SK-N-SH (cell line): ENCODE measurements at regions not wholly inside any gene's neighbourhood (a gene's known extent, or its start where the extent isn't known, plus 50 kb on each side); places are given as distances from the start of the nearest gene placed in this dataset.

Experiments used
- CTCF ChIP-seq: fragments of 200-600 bp; sonication (generic); IDR thresholded peaks from 2 replicates; pipeline ENCODE4 v1.6.1; 2017; ENCODE audit warnings: antibody characterized with exemption, mild to moderate bottlenecking, moderate library complexity
- ELF1 ChIP-seq: IDR thresholded peaks from 2 replicates; pipeline ENCODE4 v1.4.0; 2012
- EP300 ChIP-seq, 2 experiments: IDR thresholded peaks; 2 replicates each; pipeline versions ENCODE4 v1.4.0 to v1.6.1; 2012; ENCODE audit warnings: borderline replicate concordance in 1 of 2, low read depth in 1 of 2, low read length in 1 of 2
- FOSL2 ChIP-seq: IDR thresholded peaks from 2 replicates; pipeline ENCODE4 v1.4.0; 2012; ENCODE audit warnings: low read depth, mild to moderate bottlenecking, moderate library complexity, borderline replicate concordance
- MXI1 ChIP-seq: IDR thresholded peaks from 2 replicates; pipeline ENCODE4 v1.6.1; 2012; ENCODE audit warnings: mild to moderate bottlenecking, low read depth, low read length, improper control_type of control experiment
- NFIC ChIP-seq: IDR thresholded peaks from 2 replicates; pipeline ENCODE4 v1.4.0; 2012; ENCODE audit warnings: borderline replicate concordance
- POLR2AphosphoS5 ChIP-seq: IDR thresholded peaks from 2 replicates; pipeline ENCODE4 v1.6.1; 2012; ENCODE audit warnings: low read depth, low read length
- RAD21 ChIP-seq: IDR thresholded peaks from 2 replicates; pipeline ENCODE4 v1.6.1; 2012; ENCODE audit warnings: mild to moderate bottlenecking, low read length
- RCOR1 ChIP-seq: fragments of 150-350 bp; IDR thresholded peaks from 2 replicates; pipeline ENCODE4 v1.6.1; 2017; ENCODE audit warnings: antibody characterized with exemption, low read length
- REST ChIP-seq: IDR thresholded peaks from 2 replicates; pipeline ENCODE4 v1.6.1; 2012; ENCODE audit warnings: mild to moderate bottlenecking, low read depth, low read length, moderate library complexity
- TCF12 ChIP-seq: IDR thresholded peaks from 2 replicates; pipeline ENCODE4 v1.4.0; 2012

GRCh38 chr5:167571824-167572223 is 719.6 kb upstream of the WWC1 start:
- no peak for TF ChIP-seq CTCF
- TF ChIP-seq POLR2AphosphoS5 = no peak
- no peak for TF ChIP-seq FOSL2
- TF ChIP-seq REST = no peak
- no peak for TF ChIP-seq NFIC
- no peak for TF ChIP-seq RAD21
- no peak for TF ChIP-seq TCF12
- TF ChIP-seq EP300 (IDR thresholded peaks at IDR 0.05; ENCODE audit: borderline replicate concordance in 1 of 2, low read depth in 1 of 2, low read length in 1 of 2) = no peak
- no peak for TF ChIP-seq ELF1
- no peak for TF ChIP-seq RCOR1
- TF ChIP-seq MXI1 = no peak
